ENCODE measurements at regions not wholly inside any gene's neighbourhood (a gene's known extent, or its start where the extent isn't known, plus 50 kb on each side); places are given as distances from the start of the nearest gene placed in this dataset.

DNA sequence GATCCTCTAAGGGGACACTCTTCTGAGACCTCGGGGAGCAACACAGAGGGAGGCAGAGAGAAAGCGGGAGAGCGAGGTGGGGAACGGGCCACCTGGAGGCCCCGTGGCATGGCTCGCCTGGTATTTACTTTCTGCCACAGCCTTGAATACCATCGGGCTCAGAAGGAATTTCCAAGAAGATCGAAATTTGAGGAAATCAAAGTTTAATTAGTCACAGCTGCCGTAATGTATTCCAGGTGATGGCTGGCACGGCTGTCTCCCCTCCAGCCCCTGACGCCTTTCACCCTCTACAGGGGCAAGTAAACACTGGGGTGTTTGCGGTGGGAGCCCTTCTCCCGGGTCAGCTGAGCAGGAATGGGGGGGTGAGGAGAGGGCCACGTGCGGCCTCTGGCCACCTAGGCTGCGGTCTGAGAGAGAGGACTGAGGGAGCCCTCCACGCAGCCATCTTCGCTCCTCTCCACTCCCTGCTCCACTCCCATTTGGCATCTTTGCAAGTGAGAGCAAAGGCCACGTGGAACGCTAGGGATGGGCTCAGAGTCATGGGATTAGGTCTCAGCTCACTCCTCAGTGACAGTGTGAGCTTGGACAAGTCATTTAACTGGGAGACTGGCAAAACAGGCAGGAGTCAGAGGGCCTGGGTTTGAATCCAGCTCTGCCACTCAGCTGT lies 125.2 kb downstream of the SYF2 start:
- DNase-seq (ENCODE audit: insufficient read length, low spot score) (no peak), FAIRE-seq (no peak)

DNA sequence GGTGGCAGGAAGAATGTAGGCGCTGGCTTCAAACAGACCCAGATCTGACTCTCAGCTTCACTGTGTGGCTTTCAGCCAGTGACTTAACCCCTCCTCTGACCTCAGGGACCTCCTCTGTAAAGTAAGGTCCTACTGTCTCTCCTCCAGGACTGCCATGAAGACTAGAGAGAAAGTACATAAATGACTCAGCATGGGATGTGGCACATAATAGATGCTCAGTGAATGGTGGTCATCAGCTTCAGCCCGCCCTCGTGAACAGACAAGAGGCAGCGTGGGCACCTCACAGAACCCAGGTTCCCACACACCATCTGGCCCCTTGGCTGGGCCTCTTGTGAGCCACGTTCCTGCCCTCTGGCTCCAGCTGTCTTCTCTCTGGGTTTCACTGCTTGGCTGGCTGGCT lies 126.0 kb downstream of the SYF2 start:
- DNase-seq (ENCODE audit: insufficient read length, low spot score) (no peak), FAIRE-seq (no peak)

DNA sequence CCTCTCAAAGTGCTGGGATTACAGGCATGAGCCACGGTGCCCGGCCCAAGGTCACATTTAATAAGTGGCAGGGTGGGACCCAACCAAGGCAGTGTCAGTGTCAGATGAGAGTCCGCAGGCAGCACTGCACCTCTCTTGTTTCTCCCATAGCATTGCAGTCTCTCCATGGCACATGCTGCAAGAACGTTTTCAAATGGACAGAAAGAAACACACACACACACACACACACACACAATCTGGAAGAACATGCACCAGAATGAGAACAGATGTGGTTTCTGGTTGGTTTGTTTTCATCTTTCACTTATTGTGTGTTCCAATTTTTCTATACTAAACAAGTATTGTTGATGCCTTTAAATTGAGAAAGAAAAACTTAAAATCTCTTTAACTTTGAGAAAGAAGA lies 126.5 kb downstream of the SYF2 start:
- FAIRE-seq (no peak), DNase-seq (ENCODE audit: insufficient read length, low spot score) (no peak)

DNA sequence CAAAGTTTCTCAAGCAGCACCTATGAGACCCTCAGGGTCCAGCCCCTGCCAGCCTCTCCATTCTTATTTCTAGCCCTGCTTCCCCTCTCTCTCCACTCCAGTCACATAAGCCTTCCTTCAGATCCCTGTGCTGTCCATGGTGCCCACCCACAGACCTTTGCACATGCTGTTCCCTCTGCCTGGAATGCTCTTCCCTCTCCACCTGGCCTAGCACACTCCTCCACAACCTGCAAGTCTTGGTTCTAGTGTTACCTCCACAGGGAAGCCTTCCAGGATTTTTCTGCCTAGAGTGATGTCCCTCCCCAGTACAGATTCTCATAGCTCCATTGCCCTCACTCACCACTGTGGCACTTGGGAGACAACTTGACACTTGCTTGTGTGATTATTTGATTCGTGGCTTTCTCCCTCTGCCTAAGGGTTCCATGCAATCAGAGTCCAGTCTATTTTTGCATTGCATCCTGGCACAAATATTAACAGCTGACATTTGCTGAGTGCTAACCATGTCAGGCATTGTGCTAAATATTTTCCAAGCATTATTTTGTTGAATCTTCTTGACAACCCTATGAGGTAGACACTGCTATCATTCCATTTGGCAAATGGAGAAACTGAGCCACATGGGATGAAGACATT lies 127.3 kb downstream of the SYF2 start:
- DNase-seq (ENCODE audit: insufficient read length, low spot score) (no peak), FAIRE-seq (no peak)

DNA sequence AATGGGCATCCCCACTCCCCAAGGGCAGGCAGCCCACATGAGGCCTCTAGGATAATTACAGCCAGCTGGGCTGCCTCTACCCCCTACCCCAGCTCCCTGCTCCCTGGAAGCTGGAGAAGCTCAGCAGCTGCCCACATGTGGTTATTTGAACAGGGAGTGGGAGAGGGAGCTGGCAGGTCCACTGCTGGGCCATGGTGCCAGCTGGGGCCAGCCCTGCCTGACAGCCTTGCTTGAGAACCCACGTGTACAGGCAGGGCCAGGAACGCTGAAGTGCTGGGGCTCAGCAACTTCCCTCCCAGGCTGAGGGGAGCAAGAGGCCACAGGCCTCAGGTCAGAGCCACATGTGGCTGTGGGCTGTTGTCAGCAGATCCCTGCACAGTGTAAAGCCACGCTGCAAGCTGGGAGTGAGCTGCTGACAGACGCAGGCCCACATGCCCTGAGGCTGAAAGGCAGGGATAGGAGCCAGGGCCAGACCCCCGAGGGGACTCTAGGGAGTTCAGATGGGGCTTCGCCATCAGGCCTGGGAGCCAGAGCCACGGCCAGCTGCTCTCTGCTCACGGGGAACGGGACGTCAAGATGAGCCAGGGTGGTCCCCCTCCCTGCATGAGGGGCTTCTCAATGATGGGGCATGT lies 129.0 kb downstream of the SYF2 start:
- DNase-seq (ENCODE audit: insufficient read length, low spot score) (no peak), FAIRE-seq (no peak)

DNA sequence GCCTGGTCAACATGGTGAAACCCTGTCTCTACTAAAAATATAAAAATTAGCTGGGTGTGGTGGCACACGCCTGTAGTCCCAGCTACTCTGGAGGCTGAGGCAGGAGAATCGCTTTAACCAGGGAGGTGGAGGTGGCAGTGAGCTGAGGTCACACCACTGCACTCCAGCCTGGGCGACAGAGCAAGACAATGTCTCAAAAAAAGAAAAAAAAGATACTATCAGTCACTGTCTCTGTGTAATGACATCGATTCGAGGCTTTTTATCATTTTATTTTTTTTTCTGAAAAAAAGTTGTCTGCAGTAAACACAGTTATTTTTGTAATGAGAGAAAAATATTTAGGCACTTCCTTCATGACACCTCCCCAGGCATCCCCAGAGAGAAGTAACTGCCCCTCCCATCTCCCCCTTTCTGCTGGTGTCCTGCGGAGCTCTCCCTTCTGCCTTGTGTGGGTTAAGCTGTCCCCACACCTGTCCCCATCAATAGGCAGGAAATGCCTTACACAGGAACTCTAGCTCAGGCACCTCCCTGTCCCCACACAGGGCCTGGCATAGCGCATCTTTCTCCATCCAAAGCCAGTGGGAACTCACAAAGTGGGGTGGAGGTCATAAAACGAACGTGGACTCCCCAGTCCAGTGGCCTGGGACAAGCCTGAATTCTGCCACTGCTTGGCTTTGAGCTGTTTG lies 132.0 kb downstream of the SYF2 start:
- FAIRE-seq: no peak

DNA sequence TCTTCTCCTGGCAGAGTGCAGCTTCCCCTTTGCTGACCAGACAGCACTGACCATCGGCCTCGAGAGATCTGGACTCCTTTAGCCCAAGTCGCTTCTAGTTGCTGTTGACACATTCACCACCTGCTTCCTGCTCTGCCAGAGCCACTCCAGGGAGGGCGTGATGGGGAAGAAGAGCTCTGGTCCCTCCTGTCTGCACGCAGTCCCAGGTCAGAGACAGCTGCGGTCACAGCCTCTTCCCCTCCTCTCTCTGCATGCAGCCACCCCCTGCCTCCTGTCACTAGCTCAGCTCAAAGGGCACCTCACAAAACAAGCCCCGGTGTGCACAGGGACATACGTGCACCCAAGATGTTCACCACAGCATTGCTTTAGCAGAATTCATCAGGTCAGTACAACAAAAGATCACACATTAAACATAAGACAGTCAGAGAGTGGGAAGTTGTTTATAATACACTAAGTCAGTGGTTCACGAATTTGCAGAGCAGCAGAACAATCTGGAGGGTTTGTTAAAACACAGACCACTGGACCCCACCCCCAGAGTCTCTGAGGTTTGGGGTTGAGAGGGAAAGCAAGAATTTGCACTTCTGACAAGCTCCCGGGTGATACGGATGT lies 132.9 kb downstream of the SYF2 start:
- FAIRE-seq (no peak), DNase-seq (ENCODE audit: insufficient read length, low spot score) (no peak)

More for the DNA sequence above, 132.0 kb downstream of the SYF2 start:
- DNase-seq (ENCODE audit: insufficient read length, low spot score): no peak

DNA sequence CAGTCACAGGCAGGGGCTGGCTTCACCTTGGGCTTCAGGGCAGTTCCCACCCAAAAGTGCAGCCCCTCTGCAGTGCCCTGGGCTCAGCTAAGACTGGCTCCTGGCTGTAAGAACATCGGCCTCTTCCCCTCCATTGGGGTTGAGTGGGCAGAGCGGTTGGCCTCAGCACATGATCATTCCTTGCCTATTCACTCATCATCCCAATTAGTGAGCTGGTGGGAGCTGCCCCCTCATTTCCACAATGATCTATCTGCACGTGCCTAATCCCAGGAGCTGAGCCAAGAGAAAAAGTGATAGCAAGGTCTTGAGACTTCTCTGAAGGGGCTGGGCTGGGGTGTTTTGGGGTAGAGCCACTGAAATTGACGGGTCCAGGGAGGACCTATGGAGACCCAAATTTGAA lies 133.6 kb downstream of the SYF2 start:
- FAIRE-seq (no peak), DNase-seq (ENCODE audit: insufficient read length, low spot score) (no peak)

DNA sequence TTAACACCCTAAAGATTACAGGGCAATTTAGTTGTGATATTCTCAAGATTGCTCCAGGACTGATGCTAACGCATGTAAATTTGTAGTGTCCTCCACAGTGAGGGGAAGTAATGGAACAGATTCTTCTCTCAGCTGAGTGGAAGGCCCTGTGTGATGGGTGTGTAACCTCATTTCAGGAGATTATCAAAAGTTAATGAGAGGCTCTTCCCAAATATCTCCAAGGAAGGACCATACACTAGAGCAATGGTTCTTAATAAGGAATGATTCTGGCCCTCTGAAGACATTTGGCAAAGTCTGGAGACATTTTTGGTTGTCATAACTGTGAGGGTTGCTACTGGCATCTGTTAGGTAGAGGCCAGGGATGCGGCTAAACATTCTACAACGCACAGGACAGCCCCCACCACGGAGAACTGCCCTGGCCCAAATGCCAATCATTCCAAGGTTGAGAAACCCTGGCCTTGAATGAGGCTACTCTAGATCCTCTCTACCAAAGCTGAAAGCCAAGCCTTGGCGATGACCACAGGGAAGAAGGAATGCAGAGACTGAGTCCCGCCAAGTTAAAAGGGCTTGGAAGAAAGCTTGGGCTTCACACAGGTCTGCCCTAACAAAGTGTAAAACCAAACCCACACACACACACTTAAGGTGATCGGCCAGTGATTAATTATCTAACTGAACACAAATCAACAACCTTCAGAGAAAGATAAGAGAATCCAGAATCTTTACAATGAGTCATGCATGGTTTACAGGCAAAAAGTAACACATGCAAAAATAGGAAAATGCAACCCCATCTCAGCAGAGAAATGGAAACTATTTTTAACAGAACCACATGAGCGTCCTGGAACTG lies 135.8 kb downstream of the SYF2 start:
- DNase-seq (ENCODE audit: insufficient read length, low spot score) (no peak), FAIRE-seq (no peak)

DNA sequence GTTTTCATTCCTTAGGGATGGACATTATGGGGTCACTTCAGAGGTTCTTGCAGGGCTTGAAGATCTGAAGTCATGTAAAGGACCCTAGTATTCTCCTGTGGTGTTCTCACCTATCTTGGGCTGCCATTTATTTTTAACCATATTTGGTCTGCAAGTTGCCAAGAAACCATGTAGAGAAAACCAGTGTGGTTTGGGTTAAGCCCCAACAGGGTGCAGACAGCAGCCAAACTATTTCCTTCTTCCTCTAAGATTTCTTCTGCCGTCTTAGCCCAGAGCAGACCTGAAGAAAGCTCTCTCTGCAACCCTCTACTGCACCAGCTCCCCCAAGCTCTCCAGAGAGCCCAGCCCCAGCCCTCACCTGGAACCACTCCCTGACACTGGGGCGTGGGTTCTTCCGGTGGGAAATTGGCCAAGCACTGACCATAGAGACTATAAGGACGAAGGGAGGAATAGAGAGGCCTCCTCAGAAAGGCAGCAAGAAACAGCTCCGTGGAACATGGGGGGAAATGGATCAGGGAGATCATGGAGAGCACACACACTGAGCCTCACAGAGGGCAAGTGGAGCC lies 136.6 kb downstream of the SYF2 start:
- DNase-seq (ENCODE audit: insufficient read length, low spot score): no peak

DNA sequence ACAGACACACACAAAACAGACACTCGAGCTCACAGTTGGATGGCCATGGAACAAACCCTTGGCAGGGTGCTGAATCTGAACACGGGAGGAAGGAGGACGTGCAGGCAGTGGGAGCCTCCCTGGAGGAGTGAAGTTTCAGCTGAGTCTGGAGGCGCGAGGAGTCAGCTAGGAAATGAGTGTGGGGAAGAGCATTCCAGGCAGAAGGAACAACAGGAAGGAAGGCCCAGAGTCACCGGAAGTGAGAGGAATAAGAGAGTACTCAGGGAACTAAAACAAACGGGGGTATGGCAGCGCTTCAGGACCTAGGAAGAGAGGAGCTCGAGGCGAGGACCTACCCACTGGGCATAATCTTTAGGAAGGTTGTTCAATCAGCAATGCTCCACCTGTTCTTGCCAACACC lies 137.3 kb downstream of the SYF2 start:
- no peak for DNase-seq (ENCODE audit: insufficient read length, low spot score)
- no peak for FAIRE-seq

More for the DNA sequence above, 136.6 kb downstream of the SYF2 start:
- FAIRE-seq: no peak

DNA sequence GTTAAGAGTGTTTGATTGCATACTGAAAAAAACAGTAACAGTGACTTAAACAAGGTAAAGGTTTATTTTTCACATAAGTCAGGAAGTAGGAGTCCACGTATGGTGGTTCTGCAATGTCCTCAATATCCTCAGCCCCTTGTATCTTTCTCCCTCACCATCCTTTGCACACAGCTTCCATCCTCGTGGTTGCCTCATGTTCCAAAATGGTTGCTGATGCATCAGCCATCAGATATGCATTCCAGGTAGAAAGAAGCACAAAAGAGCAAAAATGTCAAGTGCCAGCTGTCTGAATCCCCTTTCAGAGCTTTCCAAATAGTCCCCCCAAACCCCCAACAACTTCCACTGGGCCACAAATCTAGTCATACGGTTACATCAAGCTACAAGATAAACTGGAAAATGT lies 138.1 kb downstream of the SYF2 start:
- FAIRE-seq (no peak), DNase-seq (ENCODE audit: insufficient read length, low spot score) (no peak)

DNA sequence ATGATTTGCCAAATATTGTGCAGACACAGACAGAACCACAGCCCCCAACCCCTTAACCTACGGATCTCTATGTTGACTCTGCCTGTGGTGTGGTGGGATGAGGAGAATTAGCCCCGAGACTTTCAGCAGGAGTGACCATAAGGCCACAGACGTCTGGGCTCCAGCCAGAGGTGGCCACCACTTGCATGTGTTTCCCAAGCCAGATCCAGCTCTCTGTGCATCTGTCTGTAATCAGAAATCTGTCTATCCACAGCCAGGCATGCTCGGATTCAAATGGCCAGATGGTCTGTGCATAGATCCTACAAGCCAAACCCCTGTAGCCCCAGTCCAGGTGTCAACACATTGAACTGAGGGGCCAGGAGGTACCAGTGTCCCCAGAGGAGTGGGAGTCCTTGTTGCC lies 140.6 kb downstream of the SYF2 start:
- DNase-seq (ENCODE audit: insufficient read length, low spot score) (no peak), FAIRE-seq (no peak)

DNA sequence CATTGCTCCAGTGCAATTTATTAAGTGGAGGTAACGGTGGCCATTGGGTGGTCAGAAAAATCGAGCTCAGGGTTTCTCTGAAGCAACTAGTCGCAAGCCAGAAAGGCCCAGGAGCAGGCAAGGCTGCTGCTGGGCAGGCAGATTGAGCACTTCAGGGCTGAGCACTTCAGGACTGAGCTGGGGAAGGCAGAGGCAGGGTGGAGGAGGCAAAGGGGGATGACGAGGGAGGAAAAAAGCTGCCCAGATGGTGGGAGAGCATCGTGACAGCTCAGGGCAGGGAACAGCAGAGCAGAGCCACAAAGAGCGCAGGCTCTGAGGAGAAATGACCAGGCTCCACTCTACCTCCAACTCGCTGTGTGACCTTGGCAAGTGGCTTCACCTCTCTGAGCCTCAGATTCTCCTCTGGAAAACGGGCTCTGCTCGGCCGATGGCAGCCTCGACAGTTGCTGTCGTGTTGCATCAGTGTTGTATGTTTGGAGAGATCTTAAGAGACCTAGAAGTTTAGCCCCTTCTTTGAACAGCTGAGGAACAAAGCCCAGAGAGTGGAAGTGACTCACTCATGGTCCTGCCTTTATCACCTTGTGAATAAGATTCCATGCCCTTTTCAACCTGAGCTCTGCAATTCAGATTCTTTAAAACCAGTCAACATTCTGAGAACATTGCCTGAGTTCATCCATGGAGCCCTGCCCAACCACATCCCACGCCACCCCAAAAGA lies 141.4 kb downstream of the SYF2 start:
- no peak for DNase-seq (ENCODE audit: insufficient read length, low spot score)
- FAIRE-seq: no peak

DNA sequence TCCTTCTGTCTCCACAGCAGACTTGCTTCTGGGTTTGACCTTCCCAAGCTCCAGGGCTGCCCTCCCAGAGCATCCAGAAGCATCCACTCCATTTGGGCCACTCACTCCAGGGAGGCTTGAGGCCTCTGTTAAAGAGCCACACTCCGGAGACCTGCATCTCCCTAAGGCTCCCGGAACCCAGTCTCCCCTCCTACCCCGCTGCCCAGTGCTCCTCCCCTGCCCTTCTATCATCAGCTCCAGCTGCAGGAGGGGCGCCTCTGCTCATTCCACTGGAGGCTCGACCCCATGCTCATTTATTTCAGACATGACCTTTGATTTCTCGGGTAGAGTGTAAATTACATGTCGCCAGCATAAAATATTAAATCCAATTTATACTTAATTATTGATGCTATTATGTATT lies 142.5 kb downstream of the SYF2 start:
- FAIRE-seq: no peak
- no peak for DNase-seq (ENCODE audit: insufficient read length, low spot score)

DNA sequence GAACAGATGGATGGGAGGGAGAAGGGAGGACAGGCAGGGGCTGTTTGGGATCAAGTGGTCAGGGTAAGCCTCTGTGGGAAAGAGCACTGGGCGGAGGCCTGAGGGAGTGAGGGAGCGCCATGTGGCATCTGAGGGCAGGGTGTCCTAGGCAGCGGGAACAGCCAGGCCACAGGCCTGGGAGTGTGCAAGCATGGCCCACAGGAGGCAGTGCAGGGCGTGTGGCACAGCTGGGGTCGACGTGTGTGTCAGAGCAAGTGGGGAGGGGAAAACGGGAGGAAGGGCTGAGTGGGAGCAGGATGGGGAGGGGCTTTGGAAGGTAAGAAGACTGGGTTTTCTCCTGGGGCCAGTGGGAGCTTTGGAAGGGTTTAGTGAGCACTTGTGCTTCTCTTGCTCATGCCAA lies 143.4 kb downstream of the SYF2 start:
- no peak for DNase-seq (ENCODE audit: insufficient read length, low spot score)
- no peak for FAIRE-seq

DNA sequence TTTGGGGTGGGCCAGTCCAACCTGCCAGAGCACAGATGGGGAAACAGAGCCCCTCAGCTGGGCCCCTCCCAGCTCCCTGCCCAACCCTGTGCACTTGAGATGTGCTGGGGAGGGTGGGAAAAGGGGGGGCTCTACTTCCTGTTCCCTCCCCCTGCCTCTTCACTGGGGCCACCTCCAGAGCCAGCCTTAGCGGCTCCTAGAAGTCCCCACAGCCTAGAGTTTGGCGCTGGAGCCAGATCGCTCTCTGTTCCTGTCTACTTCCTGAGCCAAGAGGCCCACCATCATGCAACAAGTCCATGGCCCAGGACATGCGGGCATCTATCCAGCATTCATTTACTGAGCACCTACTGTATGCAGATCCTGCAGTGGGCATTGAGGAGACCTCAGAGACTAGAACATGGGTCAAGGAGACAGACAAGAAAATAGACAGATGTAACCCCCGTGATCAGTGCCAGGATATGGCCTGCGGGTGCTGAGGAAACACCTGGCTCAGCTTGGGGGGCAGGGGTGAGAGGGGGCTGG lies 144.1 kb downstream of the SYF2 start:
- DNase-seq (ENCODE audit: insufficient read length, low spot score) (no peak), FAIRE-seq (no peak)

DNA sequence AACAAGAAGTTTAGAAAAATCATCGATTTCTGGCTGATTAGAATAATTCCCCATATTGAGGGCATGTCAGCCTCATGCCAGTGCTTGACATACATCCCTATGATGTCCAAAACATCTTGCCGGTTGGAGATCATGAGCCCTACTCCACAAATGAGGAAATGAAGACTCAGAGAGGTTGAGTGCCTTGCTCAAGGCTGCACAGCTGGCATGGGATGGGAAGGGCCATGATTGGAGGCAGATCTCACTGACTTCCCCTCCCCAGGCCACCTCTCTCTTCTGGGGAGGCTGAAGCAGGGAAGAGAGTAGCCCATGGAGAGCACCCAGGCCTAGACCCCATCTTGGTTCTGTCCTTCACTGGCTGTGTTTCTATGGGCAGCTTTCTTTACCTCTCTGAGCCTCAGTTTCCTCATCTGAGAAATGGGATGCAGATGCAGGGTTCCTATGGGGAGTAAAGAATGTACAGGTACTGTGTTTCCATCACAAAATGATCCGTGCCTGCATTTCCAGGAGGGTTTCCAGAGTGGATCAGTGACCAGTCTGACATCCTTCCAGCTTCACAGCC lies 145.7 kb downstream of the SYF2 start:
- no peak for FAIRE-seq
- DNase-seq (ENCODE audit: insufficient read length, low spot score): no peak

DNA sequence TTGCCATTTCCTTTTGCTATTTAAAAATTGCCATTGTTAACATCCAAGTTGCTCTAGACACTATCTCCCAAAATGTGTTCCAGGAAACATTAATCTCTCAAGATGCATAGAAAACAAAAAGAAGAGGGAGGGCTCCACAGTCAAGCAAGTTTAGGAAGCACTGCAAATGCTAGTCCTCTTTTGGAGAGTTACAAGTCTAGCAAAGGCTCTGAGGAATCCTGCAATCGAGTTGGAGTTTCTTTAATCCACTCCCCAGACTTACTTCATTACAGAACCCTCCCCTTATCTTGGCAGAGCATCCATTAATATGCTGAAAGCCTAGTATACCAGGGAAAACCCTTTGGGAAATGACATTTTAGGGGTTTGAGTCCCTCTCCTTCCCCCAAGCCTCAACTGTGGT lies 147.9 kb downstream of the SYF2 start:
- no peak for FAIRE-seq
- DNase-seq (ENCODE audit: insufficient read length, low spot score): no peak

Data from HTR-8/SVneo (cell line).